ENCODE measurements at regions not wholly inside any gene's neighbourhood (a gene's known extent, or its start where the extent isn't known, plus 50 kb on each side); places are given as distances from the start of the nearest gene placed in this dataset.

DNA sequence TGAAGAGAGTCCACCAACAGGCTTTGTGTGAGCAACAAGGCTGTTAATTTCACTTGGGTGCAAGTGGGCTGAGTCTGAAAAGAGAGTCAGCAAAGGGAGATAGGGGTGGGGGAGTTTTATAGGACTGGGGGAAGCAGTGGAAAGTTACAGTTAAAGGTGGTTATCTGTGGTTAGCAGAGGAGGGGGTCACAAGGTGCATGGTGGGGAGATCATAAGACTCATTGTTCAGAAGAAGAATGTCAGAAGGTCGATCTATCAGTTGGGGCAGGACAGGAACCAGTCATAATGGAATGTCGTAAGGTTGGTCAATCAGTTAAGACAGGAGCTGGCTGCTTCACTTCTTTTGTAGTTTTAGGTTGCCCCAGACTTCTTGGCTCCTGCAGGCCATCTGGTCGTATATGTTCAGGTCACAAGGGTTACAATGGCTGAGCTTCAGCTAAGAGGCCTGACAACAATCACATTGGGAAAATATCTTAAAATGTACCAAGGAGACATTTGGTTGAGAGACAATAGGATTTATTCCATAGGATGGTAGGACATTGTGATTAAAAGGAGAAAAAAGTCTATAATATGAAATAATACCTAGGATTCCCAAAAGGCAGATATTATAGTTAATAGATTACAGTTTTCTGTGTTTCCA is 356.4 kb downstream of the ANKRD7 start:
- DNase-seq: no peak

DNA sequence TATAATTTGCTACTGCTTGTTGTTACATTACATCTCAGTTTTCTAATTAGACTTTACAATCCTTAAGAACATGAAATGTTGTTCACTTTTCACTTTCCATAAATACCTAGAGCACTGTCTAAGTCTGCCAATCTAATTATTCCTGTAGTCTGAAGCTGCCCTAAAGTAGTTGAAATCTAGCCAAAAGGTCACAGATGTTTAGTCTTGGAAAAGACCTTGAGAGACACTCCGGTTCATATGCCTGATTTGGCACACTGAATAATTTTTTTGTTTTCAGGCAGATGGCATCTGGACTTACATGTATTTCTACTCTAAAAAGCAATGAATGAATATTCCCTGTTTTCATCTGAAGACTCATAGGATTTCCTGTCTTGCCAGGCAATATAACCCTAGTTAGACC is 359.1 kb downstream of the ANKRD7 start:
- DNase-seq: peak; percentile 10

DNA sequence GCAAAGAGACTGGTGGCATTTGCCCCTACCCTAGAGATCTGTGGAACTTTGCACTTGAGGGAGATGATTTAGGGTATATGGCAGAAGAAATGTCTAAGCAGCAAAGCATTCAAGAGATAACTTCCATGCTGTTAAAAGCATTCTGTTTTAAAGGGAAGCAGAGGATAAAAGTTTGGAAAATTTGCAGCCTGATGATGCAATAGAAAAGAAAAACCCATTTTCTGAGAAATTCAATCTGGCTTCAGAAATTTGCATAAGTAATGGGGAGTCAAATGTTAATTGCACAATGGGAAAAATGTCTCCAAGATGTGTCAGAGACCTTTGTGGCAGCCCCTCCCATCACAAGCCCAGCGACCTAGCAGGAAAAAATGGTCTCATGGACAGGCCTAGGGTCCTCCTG is 361.7 kb downstream of the ANKRD7 start:
- DNase-seq: no peak

DNA sequence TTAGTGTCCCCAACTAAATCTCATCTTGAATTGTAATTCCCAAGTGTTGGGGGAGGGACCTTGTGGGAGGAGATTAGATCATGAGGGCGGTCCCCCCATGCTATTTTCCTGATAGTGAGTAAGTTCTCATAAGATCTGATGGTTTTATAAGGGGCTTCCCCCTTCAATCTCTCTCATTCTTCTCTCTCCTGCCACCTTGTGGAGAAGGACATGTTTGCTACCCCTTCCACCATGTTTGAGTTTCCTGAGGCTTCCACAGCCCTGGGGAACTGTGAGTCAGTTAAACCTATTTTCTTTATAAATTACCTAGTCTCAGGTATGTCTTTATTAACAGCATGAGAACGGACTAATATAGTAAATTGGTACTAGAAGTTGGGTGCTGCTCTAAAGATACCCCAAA is 365.6 kb downstream of the ANKRD7 start:
- no peak for DNase-seq

DNA sequence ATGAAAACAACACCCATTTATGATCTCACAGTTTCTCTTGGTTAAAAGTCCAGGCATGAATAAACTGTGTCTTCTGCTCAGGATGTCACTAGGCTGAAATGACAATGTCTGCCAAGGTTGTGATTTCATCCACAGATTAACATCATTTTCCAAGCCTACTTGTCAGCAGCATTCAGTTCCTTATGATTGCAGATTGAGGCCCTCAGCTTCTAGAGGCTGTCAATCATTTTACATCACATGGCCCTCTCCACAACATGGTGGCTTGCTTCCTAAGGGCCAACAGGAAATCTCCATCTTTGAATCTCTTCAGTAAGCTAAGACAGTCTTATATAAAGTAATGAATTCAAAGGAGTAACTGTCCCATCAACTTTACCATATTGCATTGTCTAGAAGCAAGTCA is 377.6 kb downstream of the ANKRD7 start:
- DNase-seq: no peak

- DNase-seq: no peak
Measured at GRCh38 chr7:118606602-118607001, 382.1 kb downstream of the ANKRD7 start.

DNA sequence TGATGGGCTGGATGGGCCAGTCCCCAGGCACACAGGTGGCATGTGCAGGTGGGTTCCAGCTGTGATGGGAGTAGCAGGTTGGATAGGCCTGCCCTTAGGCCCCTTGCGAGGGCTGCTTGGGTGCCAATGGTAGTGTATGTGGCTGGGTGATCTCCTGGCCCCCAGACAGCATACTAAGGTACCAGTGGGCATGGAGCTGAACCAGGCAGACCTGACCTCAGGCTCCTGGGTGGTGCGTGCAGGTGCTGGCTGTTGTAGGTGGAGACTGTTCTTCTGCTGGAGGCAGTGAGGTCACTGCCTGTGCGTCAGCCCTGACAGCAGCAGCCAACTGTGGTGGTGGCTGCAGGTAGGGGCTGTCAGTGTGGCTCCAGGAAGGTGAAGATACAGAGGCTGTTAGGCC is 384.7 kb downstream of the ANKRD7 start:
- no peak for DNase-seq

- DNase-seq: no peak
Measured at GRCh38 chr7:118615681-118616080, 391.2 kb downstream of the ANKRD7 start.

- DNase-seq: no peak
Measured at GRCh38 chr7:118621810-118622360, 397.4 kb downstream of the ANKRD7 start.

GRCh38 chr7:118626739-118627138 is 402.2 kb downstream of the ANKRD7 start:
- DNase-seq: no peak

GRCh38 chr7:118627467-118627866 is 403.0 kb downstream of the ANKRD7 start:
- DNase-seq: no peak

GRCh38 chr7:118629898-118630438 is 405.5 kb downstream of the ANKRD7 start:
- DNase-seq: no peak

- DNase-seq: no peak
Measured at GRCh38 chr7:118642396-118642795, 417.9 kb downstream of the ANKRD7 start.

DNA sequence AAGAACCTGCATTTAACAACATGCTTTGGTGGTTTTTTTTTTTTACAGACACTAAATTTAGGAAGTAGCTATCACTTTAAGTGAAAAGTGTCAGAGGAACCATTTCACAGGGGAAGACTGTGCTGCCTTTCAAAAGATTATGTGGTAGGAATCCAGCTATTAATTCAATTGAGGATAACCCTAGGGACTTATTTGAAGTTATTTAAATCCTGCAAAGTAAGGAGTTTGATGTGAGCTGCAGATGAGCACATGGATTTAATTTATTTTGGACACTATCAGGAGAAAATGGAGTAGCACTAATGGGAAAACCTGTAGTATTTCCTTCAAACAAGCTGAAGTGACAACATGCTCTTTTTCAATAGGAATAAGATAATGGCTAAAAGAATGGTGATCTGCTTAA is 419.8 kb downstream of the ANKRD7 start:
- DNase-seq: no peak

- no peak for DNase-seq
Measured at GRCh38 chr7:118648002-118648401, 423.5 kb downstream of the ANKRD7 start.

GRCh38 chr7:118657391-118658005 is 433.0 kb downstream of the ANKRD7 start:
- no peak for DNase-seq

- DNase-seq: no peak
Measured at GRCh38 chr7:118662266-118662665, 437.8 kb downstream of the ANKRD7 start.

GRCh38 chr7:118664498-118664897 is 440.0 kb downstream of the ANKRD7 start:
- no peak for DNase-seq

DNA sequence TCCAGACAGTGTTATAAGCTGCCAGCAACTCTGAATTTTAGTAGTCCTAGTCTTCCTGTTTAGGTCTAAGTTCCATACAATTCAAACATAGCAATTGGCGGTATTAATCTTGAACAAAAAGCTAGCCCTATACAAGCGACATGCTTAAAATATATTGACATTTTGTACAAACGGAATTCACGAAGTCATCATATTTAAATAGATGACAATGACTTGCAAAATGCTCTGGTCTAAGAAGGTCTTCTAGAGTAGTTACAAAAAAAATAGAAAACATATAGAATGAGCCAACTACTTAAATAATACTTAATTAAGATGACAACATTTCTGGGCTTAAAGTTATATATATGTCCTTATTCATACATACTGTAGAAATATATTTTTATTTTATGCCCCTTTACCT is 446.6 kb downstream of the ANKRD7 start:
- no peak for DNase-seq

DNA sequence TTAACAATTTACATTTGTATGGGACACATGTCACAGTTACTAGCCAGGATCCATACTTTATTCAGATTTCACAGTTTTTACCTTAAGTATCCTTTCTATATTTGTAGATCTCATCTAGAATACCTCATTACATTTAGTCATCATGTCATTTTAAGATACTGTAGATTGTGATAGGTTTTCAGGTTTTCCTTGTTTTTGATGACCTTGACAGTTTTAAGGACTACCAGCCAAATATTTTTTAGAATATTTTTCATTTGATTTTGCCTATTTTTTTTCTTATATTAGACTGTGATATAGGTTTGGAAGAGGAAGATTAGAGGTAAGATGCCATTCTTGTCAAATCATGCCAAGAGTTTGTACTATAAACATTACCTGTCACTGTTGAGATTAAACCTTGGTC is 460.3 kb downstream of the ANKRD7 start:
- no peak for DNase-seq

- no peak for DNase-seq
Measured at GRCh38 chr7:118689403-118689802, 464.9 kb downstream of the ANKRD7 start.

DNA sequence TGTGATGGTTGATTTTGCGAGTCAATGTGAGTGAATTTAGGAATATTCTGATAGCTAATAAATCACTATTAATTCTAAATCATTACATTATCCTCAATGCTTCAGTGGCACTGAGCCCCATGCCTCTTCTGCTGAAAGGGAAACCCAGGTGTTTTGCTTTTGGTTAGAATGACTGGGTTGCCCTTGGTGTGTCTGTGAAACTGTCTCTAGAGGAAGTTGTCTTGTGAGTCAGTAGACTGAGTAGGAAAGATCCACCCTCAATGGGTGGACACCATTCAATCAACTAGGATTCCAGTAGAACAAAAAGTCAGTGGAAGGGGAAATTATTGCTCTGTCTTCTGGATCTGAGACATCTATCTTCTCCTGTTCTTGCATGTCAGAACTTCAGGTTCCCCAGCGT is 472.4 kb downstream of the ANKRD7 start:
- DNase-seq: no peak

DNA sequence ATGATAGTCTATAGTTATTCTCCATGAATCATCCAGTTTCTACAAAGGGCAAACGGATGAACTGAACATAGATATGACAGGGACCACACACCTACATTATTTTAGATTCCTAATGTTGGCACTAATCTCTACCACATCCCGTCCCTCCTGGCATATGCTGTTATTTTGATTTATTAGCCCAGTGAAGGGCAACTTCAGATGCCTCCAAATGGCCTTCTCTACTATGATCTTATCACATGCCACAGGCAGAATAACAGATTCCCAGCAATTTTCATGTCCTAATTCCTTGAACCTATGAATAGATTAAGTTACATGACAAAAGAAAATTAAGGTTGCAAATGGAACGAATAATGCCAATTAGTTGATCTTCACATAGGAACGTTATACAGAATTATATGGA is 474.7 kb downstream of the ANKRD7 start:
- no peak for DNase-seq

- no peak for DNase-seq
Measured at GRCh38 chr7:118708741-118709140, 484.2 kb downstream of the ANKRD7 start.

DNA sequence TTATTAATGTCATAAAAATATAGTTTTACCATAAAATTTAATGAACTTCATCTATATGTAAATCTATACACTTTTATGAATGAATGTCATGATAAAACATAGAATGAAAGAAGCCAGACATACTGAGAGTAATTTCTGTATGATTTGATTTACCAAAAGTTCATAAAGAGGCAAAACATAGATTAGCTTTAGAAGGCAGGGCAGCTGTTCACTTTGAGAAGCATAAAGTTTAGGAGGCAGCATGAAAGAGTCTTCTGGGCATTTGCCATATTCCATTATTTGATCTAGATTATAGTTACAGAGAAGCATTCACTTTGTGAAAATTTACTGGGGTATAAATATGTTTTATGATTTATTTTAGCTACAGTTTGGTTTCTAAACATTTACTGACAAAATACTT is 487.2 kb downstream of the ANKRD7 start:
- no peak for DNase-seq
